Mammary epithelial cell (primary cell): ENCODE measurements at regions not wholly inside any gene's neighbourhood (a gene's known extent, or its start where the extent isn't known, plus 50 kb on each side); places are given as distances from the start of the nearest gene placed in this dataset.

Experiments
- CTCF ChIP-seq, 2 donors: IDR thresholded peaks in 1 of 2; conservative IDR thresholded peaks in 1 of 2; 2 replicates each; pipeline ENCODE4 v1.5.1; 2011 to 2012; ENCODE audit warnings: inconsistent platforms in 2 of 2, low read length in 2 of 2, mild to moderate bottlenecking in 2 of 2, control low read depth in 1 of 2, low read depth in 1 of 2; ENCODE audit not compliant: insufficient read depth in 1 of 2; ENCODE audit errors: extremely low read depth in 1 of 2
- EZH2 ChIP-seq: IDR thresholded peaks from 2 replicates; pipeline ENCODE4 v1.6.1; 2012; ENCODE audit warnings: low read length, inconsistent platforms, borderline replicate concordance

- TF ChIP-seq EZH2 (no peak), CTCF (conservative IDR thresholded peaks at IDR 0.05 in 1 of 2, IDR thresholded peaks at IDR 0.05 in 1 of 2; ENCODE audit: extremely low read depth in 1 of 2, insufficient read depth in 1 of 2, low read depth in 1 of 2, low read length in 2 of 2) (no peak)
Observed at GRCh38 chr15:36468746-36469145, 110.7 kb upstream of the CDIN1 start.
